Ascending aorta (tissue), 2 donors: ENCODE measurements at regions not wholly inside any gene's neighbourhood (a gene's known extent, or its start where the extent isn't known, plus 50 kb on each side); places are given as distances from the start of the nearest gene placed in this dataset.

Experiments
- DNase-seq, 2 donors: peaks; one replicate each; pipeline ENCODE4 v3.0.0-alpha.2; 2019; ENCODE audit warnings: low spot score in 2 of 2
- H3K27ac ChIP-seq, 2 donors: fragments of 200-600 bp; sonication (generic); one replicate each; pipeline ENCODE4 v1.5.1; 2016 to 2017; ENCODE audit warnings: mild to moderate bottlenecking in 1 of 2
- H3K27me3 ChIP-seq: fragments of 200-600 bp; sonication (generic); one replicate; pipeline ENCODE4 v1.5.1; 2017
- H3K36me3 ChIP-seq, 2 donors: fragments of 200-600 bp; sonication (generic); one replicate each; pipeline ENCODE4 v1.5.1; 2016
- H3K4me1 ChIP-seq, 2 donors: fragments of 200-600 bp; sonication (generic); one replicate each; pipeline ENCODE4 v1.5.1; 2016 to 2017; ENCODE audit warnings: mild to moderate bottlenecking in 1 of 2
- H3K4me3 ChIP-seq, 2 donors: fragments of 200-600 bp; sonication (generic); one replicate each; pipeline ENCODE4 v1.5.1; 2016 to 2017; ENCODE audit warnings: mild to moderate bottlenecking in 1 of 2
- H3K9me3 ChIP-seq, 2 donors: fragments of 200-600 bp; sonication (generic); one replicate each; pipeline ENCODE4 v1.5.1; 2016
- intact Hi-C: fragments of 100-400 bp; cut with DNase I; formaldehyde crosslinking; loops from one replicate; pipeline ENCODE4 v1.15.1; 2023
- TF ChIP-seq, protein P1 (sequence below), 3 experiments: fragments of 200-600 bp in 2 of 3; fragments of 450-650 bp in 1 of 3; sonication (generic) in 2 of 3; IDR thresholded peaks; one replicate each; pipeline ENCODE4 v1.5.1; 2016 to 2019; ENCODE audit warnings: antibody characterized with exemption in 3 of 3, mild to moderate bottlenecking in 1 of 3, moderate library complexity in 1 of 3

DNA sequence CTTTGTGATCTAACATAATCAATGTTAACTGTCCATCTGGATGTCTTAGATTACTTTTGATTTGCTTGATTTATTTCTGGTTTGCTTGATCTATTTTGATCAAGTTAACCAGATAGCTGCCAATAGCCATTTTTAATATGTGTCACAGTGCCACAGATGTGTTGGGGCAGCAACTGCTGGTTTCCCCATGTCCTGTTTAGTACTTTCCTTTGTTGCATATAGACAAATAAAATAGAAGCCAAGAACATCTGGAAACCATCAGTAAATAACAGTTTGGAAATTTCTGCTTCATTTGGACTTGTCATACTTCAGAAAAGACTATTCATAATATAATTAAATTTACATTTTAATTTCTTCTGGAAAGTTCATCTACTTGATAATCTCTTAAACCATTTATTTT lies 145.6 kb upstream of the C21orf91 start:
- TF ChIP-seq, protein P1, sequence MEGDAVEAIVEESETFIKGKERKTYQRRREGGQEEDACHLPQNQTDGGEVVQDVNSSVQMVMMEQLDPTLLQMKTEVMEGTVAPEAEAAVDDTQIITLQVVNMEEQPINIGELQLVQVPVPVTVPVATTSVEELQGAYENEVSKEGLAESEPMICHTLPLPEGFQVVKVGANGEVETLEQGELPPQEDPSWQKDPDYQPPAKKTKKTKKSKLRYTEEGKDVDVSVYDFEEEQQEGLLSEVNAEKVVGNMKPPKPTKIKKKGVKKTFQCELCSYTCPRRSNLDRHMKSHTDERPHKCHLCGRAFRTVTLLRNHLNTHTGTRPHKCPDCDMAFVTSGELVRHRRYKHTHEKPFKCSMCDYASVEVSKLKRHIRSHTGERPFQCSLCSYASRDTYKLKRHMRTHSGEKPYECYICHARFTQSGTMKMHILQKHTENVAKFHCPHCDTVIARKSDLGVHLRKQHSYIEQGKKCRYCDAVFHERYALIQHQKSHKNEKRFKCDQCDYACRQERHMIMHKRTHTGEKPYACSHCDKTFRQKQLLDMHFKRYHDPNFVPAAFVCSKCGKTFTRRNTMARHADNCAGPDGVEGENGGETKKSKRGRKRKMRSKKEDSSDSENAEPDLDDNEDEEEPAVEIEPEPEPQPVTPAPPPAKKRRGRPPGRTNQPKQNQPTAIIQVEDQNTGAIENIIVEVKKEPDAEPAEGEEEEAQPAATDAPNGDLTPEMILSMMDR (IDR thresholded peaks at IDR 0.05), result no peak
- Histone ChIP-seq H3K4me1 (no peaks in the 10 kb centered on the region), H3K27ac (no peak overlapping the region), H3K9me3 (no peaks in the 10 kb centered on the region), H3K36me3 (no peaks in the 10 kb centered on the region), H3K27me3 (no peaks in the 10 kb centered on the region), H3K4me3 (no peak overlapping the region)
- DNase-seq, result no peak
- intact Hi-C loops, result no loop called here

DNA sequence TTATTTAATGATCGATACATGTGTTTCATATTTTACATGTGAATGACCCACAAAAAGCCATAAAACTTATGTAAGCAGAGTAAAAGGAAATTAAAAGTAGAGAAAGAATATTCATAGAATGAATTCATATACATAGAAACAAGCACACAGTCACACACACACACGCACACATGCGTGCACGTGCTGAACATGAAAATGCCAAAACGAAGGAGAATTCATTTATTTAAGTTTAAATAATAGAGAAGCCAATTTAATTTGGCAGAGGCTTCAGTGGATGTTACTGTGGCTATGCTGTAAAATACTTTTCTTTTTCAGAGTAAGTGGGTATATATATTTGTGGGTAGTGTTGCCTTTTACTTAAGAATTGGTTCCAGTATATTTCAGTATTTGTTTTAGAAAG lies 145.0 kb upstream of the C21orf91 start:
- no peaks in the 10 kb centered on the region for H3K36me3 ChIP-seq
- no peak overlapping the region for H3K27ac ChIP-seq
- TF ChIP-seq, protein P1 (IDR thresholded peaks at IDR 0.05), result no peak
- intact Hi-C loops, result no loop called here
- DNase-seq, result no peak
- H3K9me3 ChIP-seq, result no peaks in the 10 kb centered on the region
- no peaks in the 10 kb centered on the region for H3K4me1 ChIP-seq
- no peak overlapping the region for H3K4me3 ChIP-seq
- H3K27me3 ChIP-seq, result no peaks in the 10 kb centered on the region

DNA sequence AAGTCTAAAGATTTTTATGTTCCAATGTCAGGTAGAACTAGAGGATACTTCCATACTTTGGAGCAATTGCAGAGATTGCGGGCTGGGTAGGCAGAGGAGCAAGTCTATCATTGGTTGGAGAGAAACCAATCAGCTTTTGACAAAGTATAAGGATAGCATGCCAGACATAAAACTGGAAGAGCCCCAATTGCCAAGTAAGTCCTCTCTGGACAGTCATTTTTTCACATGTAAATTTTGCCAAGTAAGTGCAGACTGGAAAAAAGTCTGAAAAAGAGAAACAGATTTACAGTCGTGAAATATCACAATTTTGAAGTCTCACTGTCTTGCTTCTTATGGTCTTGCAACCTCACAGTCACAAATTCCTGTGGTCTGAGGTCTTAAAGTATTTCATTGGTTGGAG lies 131.4 kb upstream of the C21orf91 start:
- H3K27me3 ChIP-seq, result no peaks in the 10 kb centered on the region

DNA sequence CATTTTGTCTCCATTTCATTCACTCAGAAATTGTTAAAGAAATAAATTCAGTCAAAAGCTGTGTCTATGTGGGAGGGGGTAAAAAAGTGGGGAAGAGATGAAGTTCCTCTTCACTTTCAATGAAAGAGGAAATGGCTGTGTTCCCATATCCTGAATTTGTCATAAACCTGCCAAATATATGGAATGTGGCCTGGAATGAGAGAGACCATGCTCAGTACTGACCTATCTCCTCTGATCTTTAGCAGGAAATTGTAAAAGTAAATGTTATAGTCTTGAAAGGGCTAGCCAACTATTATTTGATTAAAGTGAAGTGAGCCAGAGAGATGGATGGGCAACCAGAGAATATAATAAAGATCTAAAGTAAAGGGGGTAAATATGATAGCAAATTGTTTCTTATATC lies 130.3 kb upstream of the C21orf91 start:
- intact Hi-C loops, result no loop called here
- Histone ChIP-seq H3K36me3 (no peaks in the 10 kb centered on the region), H3K4me1 (peaks cover 0 to 3% of the 10 kb centered on the region in 2 donors), H3K27ac (peak overlapping the region in 1 of 2 donors; percentile 37), H3K27me3 (no peaks in the 10 kb centered on the region), H3K4me3 (no peak overlapping the region), H3K9me3 (no peaks in the 10 kb centered on the region)
- DNase-seq, result no peak
- TF ChIP-seq, protein P1 (IDR thresholded peaks at IDR 0.05), result no peak

More for the DNA sequence above, 131.4 kb upstream of the C21orf91 start:
- H3K9me3 ChIP-seq, result no peaks in the 10 kb centered on the region
- intact Hi-C loops, result no loop called here
- TF ChIP-seq, protein P1 (IDR thresholded peaks at IDR 0.05), result no peak
- DNase-seq, result no peak
- no peak overlapping the region for H3K4me3 ChIP-seq
- H3K36me3 ChIP-seq, result no peaks in the 10 kb centered on the region
- peaks cover 0 to 3% of the 10 kb centered on the region in 2 donors for H3K4me1 ChIP-seq
- H3K27ac ChIP-seq, result no peak overlapping the region

DNA sequence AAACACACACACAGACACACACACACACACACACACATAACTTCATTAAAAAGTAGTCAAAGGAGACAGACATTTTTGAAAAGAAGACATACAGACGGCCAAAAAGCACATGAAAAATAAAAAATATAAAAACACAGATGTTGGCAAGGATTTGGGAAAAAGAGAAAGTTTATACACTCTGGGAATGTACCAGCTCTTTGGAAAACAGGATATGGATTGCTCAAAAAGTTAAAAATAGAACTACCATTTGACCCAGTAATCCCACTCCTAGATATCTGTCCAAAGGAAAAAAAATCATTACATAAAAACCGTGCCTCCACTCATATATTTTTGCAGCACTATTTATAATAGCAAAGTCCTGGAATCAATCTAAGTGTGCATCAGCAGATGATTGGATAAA lies 128.4 kb upstream of the C21orf91 start:
- TF ChIP-seq, protein P1 (IDR thresholded peaks at IDR 0.05), result no peak
- intact Hi-C loops, result no loop called here
- no peaks in the 10 kb centered on the region for H3K27me3 ChIP-seq
- no peaks in the 10 kb centered on the region for H3K9me3 ChIP-seq
- H3K4me1 ChIP-seq, result peaks cover 0 to 3% of the 10 kb centered on the region in 2 donors
- H3K36me3 ChIP-seq, result no peaks in the 10 kb centered on the region
- no peak overlapping the region for H3K4me3 ChIP-seq
- DNase-seq, result no peak
- no peak overlapping the region for H3K27ac ChIP-seq

DNA sequence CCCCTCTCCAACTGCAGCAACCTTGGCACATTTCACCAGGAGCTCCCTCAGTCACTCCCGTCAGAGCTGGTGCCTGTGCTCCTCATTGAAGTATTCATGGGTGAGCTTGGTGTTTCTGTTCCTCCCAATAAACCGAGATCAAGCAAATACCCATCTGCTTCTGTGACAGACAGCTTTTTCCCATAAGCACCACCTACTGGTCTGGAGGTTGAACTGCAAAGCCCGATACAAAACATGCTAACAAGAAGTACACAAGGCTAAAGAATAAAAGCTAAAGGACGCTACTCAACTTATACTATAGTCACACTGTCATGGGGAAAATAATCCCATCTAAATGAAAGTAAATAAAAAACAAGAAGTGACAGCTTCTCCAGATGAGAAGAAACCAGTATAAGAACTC lies 111.9 kb upstream of the C21orf91 start:
- no peak overlapping the region for H3K27ac ChIP-seq
- DNase-seq, result no peak
- no peaks in the 10 kb centered on the region for H3K36me3 ChIP-seq
- intact Hi-C loops, result no loop called here
- no peak overlapping the region for H3K4me3 ChIP-seq
- H3K9me3 ChIP-seq, result no peaks in the 10 kb centered on the region
- H3K27me3 ChIP-seq, result no peaks in the 10 kb centered on the region
- no peaks in the 10 kb centered on the region for H3K4me1 ChIP-seq
- TF ChIP-seq, protein P1 (IDR thresholded peaks at IDR 0.05), result no peak
